ENCODE measurements at regions not wholly inside any gene's neighbourhood (a gene's known extent, or its start where the extent isn't known, plus 50 kb on each side); places are given as distances from the start of the nearest gene placed in this dataset.

DNA sequence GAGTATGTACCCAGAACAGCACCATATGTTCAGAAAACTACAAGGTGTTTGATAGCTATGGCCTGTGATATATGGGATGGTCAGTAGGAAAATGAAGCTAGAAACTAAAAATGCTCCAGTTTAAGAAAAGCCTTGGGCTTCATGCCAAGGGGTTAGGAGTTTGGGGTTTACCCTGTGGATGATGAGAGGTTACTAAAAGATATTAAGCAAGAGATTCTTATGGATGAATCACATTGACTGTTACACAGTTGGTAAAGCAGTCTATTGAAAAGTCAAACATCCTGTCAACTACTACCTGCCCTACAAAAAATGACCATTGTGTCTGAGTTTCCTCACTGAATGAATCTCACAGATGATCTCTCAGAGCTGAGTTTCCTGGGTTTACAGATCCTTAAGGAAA is 166.2 kb upstream of the INHBA start:
- peaks cover 25% of the 10 kb centered on the region for H3K27me3 Mint-ChIP-seq
- H3K4me3 Mint-ChIP-seq = peak overlapping the region in 1 of 2 donors; percentile 12
- peaks cover 11 to 25% of the 10 kb centered on the region in 2 donors for H3K9me3 Mint-ChIP-seq
- no peak for ATAC-seq
- peaks cover 34% of the 10 kb centered on the region for H3K4me1 Mint-ChIP-seq
- no peak overlapping the region for H3K27ac Mint-ChIP-seq
- no peak for DNase-seq

- Mint-ChIP-seq H3K9me3 (peaks cover 14 to 30% of the 10 kb centered on the region in 2 donors), H3K4me3 (no peak overlapping the region), H3K27ac (no peak overlapping the region), H3K27me3 (peaks cover 25% of the 10 kb centered on the region), H3K4me1 (peaks cover 32% of the 10 kb centered on the region)
- DNase-seq (no peak), ATAC-seq (no peak)
Measured at GRCh38 chr7:41867639-41868280, 164.9 kb upstream of the INHBA start.

GRCh38 chr7:41862261-41862660 is 159.4 kb upstream of the INHBA start:
- Mint-ChIP-seq H3K4me1 (no peaks in the 10 kb centered on the region), H3K4me3 (no peak overlapping the region), H3K27me3 (peaks cover 17% of the 10 kb centered on the region), H3K27ac (no peak overlapping the region), H3K9me3 (peaks cover 14 to 30% of the 10 kb centered on the region in 2 donors)
- ATAC-seq (no peak), DNase-seq (no peak)

GRCh38 chr7:41861642-41862041 is 158.8 kb upstream of the INHBA start:
- DNase-seq = no peak
- H3K27ac Mint-ChIP-seq = no peak overlapping the region
- ATAC-seq = no peak
- H3K4me1 Mint-ChIP-seq = no peaks in the 10 kb centered on the region
- H3K27me3 Mint-ChIP-seq = peaks cover 15% of the 10 kb centered on the region
- no peak overlapping the region for H3K4me3 Mint-ChIP-seq
- peaks cover 14 to 30% of the 10 kb centered on the region in 2 donors for H3K9me3 Mint-ChIP-seq

DNA sequence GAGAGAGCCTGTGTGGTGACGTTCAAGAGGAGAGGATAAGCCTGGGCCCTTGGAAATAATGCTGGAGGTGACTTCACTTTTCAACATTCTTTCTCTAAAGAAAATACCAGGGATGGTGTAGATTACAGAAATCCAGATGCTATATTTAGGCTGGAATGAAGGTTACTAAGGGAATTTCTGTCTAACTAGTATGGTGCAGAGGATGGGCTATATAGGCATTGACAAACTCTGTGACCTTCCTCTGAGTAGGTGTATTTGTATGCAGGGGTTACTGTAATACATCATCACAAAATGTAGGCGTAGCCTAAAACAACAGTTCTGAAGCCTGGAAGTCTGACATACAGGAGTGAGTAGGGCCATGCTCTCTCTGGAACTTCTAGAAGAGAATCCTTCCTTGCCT is 155.3 kb upstream of the INHBA start:
- peaks cover 9% of the 10 kb centered on the region for H3K4me1 Mint-ChIP-seq
- ATAC-seq (no peak), DNase-seq (no peak)
- peaks cover 0 to under 1% of the 10 kb centered on the region in 2 donors for H3K9me3 Mint-ChIP-seq
- H3K4me3 Mint-ChIP-seq = no peak overlapping the region
- H3K27ac Mint-ChIP-seq = no peak overlapping the region
- H3K27me3 Mint-ChIP-seq = peaks cover 24% of the 10 kb centered on the region

- H3K27ac Mint-ChIP-seq = no peak overlapping the region
- H3K9me3 Mint-ChIP-seq = peaks cover 8 to 17% of the 10 kb centered on the region in 2 donors
- no peak overlapping the region for H3K4me3 Mint-ChIP-seq
- peaks cover 30% of the 10 kb centered on the region for H3K27me3 Mint-ChIP-seq
- DNase-seq (no peak), ATAC-seq (no peak)
- peaks cover 9% of the 10 kb centered on the region for H3K4me1 Mint-ChIP-seq
Measured at GRCh38 chr7:41855798-41856197, 152.9 kb upstream of the INHBA start.

- Mint-ChIP-seq H3K4me1 (peaks cover 14% of the 10 kb centered on the region), H3K9me3 (peaks cover 26 to 44% of the 10 kb centered on the region in 2 donors), H3K27ac (peak overlapping the region in 1 of 2 donors; percentile 60), H3K4me3 (no peak overlapping the region), H3K27me3 (peaks cover under 1% of the 10 kb centered on the region)
- no peak for DNase-seq
- no peak for ATAC-seq
Measured at GRCh38 chr7:41847606-41848005, 144.7 kb upstream of the INHBA start.

GRCh38 chr7:41847151-41847550 is 144.3 kb upstream of the INHBA start:
- H3K27me3 Mint-ChIP-seq = no peaks in the 10 kb centered on the region
- no peak for ATAC-seq
- H3K4me1 Mint-ChIP-seq = peaks cover 14% of the 10 kb centered on the region
- H3K9me3 Mint-ChIP-seq = peaks cover 26 to 44% of the 10 kb centered on the region in 2 donors
- H3K27ac Mint-ChIP-seq = peak overlapping the region in 1 of 2 donors; percentile 60
- H3K4me3 Mint-ChIP-seq = no peak overlapping the region
- no peak for DNase-seq

DNA sequence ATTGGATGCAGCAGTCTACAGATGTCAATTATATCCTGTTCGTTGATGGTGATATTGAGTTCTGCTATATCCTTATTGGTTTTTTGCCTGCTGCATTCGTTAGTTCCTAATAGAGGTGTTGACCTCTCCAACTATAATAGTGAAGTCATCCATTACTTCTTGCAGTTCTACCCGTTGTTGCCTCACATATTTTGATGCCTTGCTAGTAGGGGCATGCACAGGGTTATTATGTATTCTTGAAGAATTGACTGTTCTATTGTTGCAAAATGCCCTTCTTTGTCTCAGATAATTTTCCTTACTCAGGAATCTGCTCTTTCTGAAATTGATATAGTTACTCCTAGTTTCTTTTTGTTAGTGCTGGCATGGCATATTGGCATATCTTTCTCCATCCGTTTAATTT is 140.1 kb upstream of the INHBA start:
- Mint-ChIP-seq H3K27ac (no peak overlapping the region), H3K4me1 (peaks cover 14% of the 10 kb centered on the region), H3K4me3 (no peak overlapping the region), H3K9me3 (peaks cover 19 to 54% of the 10 kb centered on the region in 2 donors), H3K27me3 (no peaks in the 10 kb centered on the region)
- no peak for DNase-seq
- ATAC-seq = no peak

- no peak for DNase-seq
Measured at GRCh38 chr7:41837916-41838315, 135.0 kb upstream of the INHBA start.

GRCh38 chr7:41835976-41836530 is 133.2 kb upstream of the INHBA start:
- ATAC-seq = no peak
- Mint-ChIP-seq H3K27me3 (peaks cover 8% of the 10 kb centered on the region), H3K27ac (no peak overlapping the region), H3K4me1 (no peaks in the 10 kb centered on the region), H3K9me3 (peaks cover 22 to 38% of the 10 kb centered on the region in 2 donors), H3K4me3 (no peak overlapping the region)
- DNase-seq = no peak

More at GRCh38 chr7:41837916-41838315, 135.0 kb upstream of the INHBA start:
- Mint-ChIP-seq H3K27ac (no peak overlapping the region), H3K27me3 (peaks cover 8% of the 10 kb centered on the region), H3K4me1 (no peaks in the 10 kb centered on the region), H3K9me3 (peaks cover 13 to 42% of the 10 kb centered on the region in 2 donors), H3K4me3 (no peak overlapping the region)
- no peak for ATAC-seq

DNA sequence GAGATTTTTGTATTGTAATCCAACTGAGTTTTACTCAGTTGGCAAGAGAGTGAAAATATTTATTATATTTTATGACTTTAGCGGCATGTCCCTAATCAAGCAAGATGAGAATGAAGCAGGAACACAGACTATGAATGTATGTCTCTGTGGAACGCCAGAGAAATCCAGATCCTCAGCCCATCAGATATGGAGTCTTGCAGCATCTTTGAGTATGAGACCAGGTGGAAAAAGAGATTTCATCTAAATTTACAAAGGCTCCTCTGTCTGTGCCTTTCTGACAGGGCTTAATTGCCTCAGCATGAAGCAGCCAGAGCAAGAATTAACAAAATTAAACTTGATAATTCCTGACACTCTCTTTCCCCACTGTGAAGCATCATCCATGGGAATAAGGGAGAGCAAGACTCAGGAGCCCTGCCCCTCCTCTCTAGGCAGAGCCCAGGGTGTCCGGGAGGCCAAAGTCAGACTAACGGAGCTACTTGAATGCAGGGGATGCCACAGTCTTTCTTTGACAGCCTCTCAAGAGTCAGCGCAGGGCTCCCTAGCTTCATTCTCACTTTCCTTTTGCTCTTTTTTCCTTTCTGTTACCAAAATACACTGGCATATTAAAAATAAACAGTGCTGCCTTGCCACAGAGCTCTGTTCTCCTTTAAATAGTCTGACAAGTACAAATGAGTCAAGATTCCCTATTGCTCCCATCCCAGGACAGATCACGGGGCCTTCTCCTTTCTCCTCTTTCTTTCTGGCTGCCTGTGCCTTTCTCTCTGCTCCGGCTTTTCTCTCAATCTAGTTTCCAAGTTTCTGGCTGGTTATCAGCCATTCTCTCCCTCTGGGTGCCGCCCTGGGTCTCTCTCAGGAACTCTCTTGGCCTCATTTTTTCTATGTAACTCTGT is 132.2 kb upstream of the INHBA start:
- Mint-ChIP-seq H3K4me3 (no peak overlapping the region), H3K9me3 (peaks cover 29 to 36% of the 10 kb centered on the region in 2 donors), H3K4me1 (no peaks in the 10 kb centered on the region), H3K27ac (no peak overlapping the region), H3K27me3 (peaks cover 8% of the 10 kb centered on the region)
- DNase-seq (no peak), ATAC-seq (no peak)

DNA sequence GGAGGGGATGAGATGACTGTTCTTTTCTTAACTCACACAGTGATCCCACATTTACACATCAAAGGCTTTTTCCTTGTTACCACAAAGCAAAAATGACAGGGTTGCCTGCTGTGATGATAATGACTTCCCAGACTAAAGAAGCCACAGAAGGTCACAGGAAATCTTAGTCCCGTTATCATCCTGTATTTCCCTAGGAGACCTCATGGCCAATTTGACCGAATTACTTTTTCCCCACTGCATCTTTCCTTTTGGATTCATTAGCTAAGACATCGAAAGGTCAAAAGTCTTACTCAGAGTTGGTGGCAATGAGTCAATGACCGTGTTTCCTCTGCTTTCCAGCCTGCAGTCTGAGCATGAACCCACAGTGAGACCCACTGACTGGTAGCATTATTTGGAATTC is 130.1 kb upstream of the INHBA start:
- DNase-seq (no peak), ATAC-seq (no peak)
- no peak overlapping the region for H3K27ac Mint-ChIP-seq
- H3K9me3 Mint-ChIP-seq = peaks cover 19 to 24% of the 10 kb centered on the region in 2 donors
- H3K27me3 Mint-ChIP-seq = peaks cover 8% of the 10 kb centered on the region
- H3K4me1 Mint-ChIP-seq = no peaks in the 10 kb centered on the region
- H3K4me3 Mint-ChIP-seq = no peak overlapping the region

GRCh38 chr7:41830271-41830670 is 127.4 kb upstream of the INHBA start:
- ATAC-seq (no peak), DNase-seq (no peak)
- Mint-ChIP-seq H3K4me3 (no peak overlapping the region), H3K4me1 (no peaks in the 10 kb centered on the region), H3K27me3 (peaks cover 3% of the 10 kb centered on the region), H3K9me3 (peaks cover 15 to 23% of the 10 kb centered on the region in 2 donors), H3K27ac (no peak overlapping the region)

GRCh38 chr7:41828911-41829310 is 126.0 kb upstream of the INHBA start:
- DNase-seq (no peak), ATAC-seq (no peak)
- Mint-ChIP-seq H3K4me3 (no peak overlapping the region), H3K27ac (no peak overlapping the region), H3K9me3 (peaks cover 15 to 23% of the 10 kb centered on the region in 2 donors), H3K4me1 (peaks cover under 1% of the 10 kb centered on the region), H3K27me3 (no peaks in the 10 kb centered on the region)

- Mint-ChIP-seq H3K4me3 (no peak overlapping the region), H3K27ac (no peak overlapping the region), H3K27me3 (peaks cover 16% of the 10 kb centered on the region), H3K9me3 (peaks cover 11 to 25% of the 10 kb centered on the region in 2 donors), H3K4me1 (peaks cover 6% of the 10 kb centered on the region)
- ATAC-seq (no peak), DNase-seq (no peak)
Measured at GRCh38 chr7:41826641-41827040, 123.8 kb upstream of the INHBA start.

Data from stimulated activated naive CD8-positive, alpha-beta T cell treated with anti-CD3 and anti-CD28 coated beads, Interleukin-15, amount 100 ng/mL, for 72 hours (primary cell).